GM23338 (cell line): ENCODE measurements at regions not wholly inside any gene's neighbourhood (a gene's known extent, or its start where the extent isn't known, plus 50 kb on each side); places are given as distances from the start of the nearest gene placed in this dataset.

Experiments
- ATAC-seq: fragments of 200-7000 bp; cut with Tn5 transposase; 3 replicates; pipeline ENCODE4 v1.9.1; 2020
- DNase-seq: peaks from one replicate; pipeline ENCODE4 v3.0.0-alpha.2; 2015; ENCODE audit warnings: low spot score
- H2AFZ ChIP-seq: fragments of 200-600 bp; sonication (generic); 2 replicates; pipeline ENCODE4 v1.8.0; 2016; ENCODE audit warnings: antibody characterized with exemption, mild to moderate bottlenecking, moderate library complexity
- H3F3A ChIP-seq: fragments of 200-600 bp; sonication (generic); replicated peaks from 2 replicates; pipeline ENCODE4 v1.8.0; 2017; ENCODE audit warnings: antibody characterized with exemption, mixed run types, low read depth
- H3K27ac ChIP-seq: fragments of 200-600 bp; sonication (generic); 2 replicates; pipeline ENCODE4 v1.6.1; 2016; ENCODE audit warnings: low read depth
- H3K27me3 ChIP-seq: fragments of 200-600 bp; sonication (generic); 2 replicates; pipeline ENCODE4 v1.8.0; 2016; ENCODE audit warnings: mild to moderate bottlenecking, mixed run types, moderate library complexity; ENCODE audit not compliant: insufficient read depth
- H3K36me3 ChIP-seq: fragments of 200-600 bp; sonication (generic); 2 replicates; pipeline ENCODE4 v1.8.0; 2016; ENCODE audit warnings: mild to moderate bottlenecking; ENCODE audit not compliant: insufficient read depth
- H3K4me1 ChIP-seq: fragments of 200-600 bp; sonication (generic); 2 replicates; pipeline ENCODE4 v1.8.0; 2016; ENCODE audit warnings: mild to moderate bottlenecking, moderate library complexity; ENCODE audit not compliant: insufficient read depth
- H3K4me2 ChIP-seq: fragments of 200-600 bp; sonication (generic); 2 replicates; pipeline ENCODE4 v1.7.1; 2017; ENCODE audit warnings: mixed run types
- H3K4me3 ChIP-seq: fragments of 200-600 bp; sonication (generic); 2 replicates; pipeline ENCODE4 v1.6.1; 2016; ENCODE audit warnings: mixed run types
- H3K79me2 ChIP-seq: fragments of 200-600 bp; sonication (generic); replicated peaks from 2 replicates; pipeline ENCODE4 v1.8.0; 2017; ENCODE audit warnings: mild to moderate bottlenecking; ENCODE audit not compliant: insufficient read depth
- H3K9me2 ChIP-seq: fragments of 200-600 bp; sonication (generic); 2 replicates; pipeline ENCODE4 v1.8.0; 2017; ENCODE audit not compliant: insufficient read depth
- H4K20me1 ChIP-seq: fragments of 200-600 bp; sonication (generic); replicated peaks from 2 replicates; pipeline ENCODE4 v1.8.0; 2017; ENCODE audit warnings: mild to moderate bottlenecking; ENCODE audit not compliant: insufficient read depth
- H3K27ac Mint-ChIP-seq: 2 replicates; pipeline ENCODE4 v1.8.0; 2020; ENCODE audit warnings: inconsistent platforms, mild to moderate bottlenecking, moderate library complexity, mixed read lengths
- H3K27me3 Mint-ChIP-seq: 3 replicates; pipeline ENCODE4 v1.8.0; 2022; ENCODE audit warnings: low read depth, mild to moderate bottlenecking, moderate library complexity, mixed read lengths, inconsistent platforms; ENCODE audit not compliant: insufficient read depth, poor library complexity
- H3K36me3 Mint-ChIP-seq: 3 replicates; pipeline ENCODE4 v1.8.0; 2021; ENCODE audit warnings: low read depth, mild to moderate bottlenecking, inconsistent platforms, moderate library complexity, mixed read lengths
- H3K4me1 Mint-ChIP-seq: 3 replicates; pipeline ENCODE4 v1.8.0; 2020; ENCODE audit warnings: mild to moderate bottlenecking, inconsistent platforms, mixed read lengths
- H3K4me3 Mint-ChIP-seq: 3 replicates; pipeline ENCODE4 v1.8.0; 2021; ENCODE audit warnings: moderate library complexity, mild to moderate bottlenecking, inconsistent platforms, mixed read lengths
- H3K9me3 Mint-ChIP-seq: 3 replicates; pipeline ENCODE4 v1.8.0; 2020; ENCODE audit warnings: moderate library complexity, mild to moderate bottlenecking, inconsistent platforms, mixed read lengths
- CREB1 ChIP-seq: fragments of 250-450 bp; sonication (Bioruptor Pico); IDR thresholded peaks from 2 replicates; pipeline ENCODE4 v1.5.0; 2020; ENCODE audit warnings: low read depth, mild to moderate bottlenecking, moderate library complexity
- CTCF ChIP-seq, 2 experiments: fragments of 200-600 bp in 1 of 2; sonication (generic) in 1 of 2; conservative IDR thresholded peaks; 2 replicates each; pipeline versions ENCODE4 v1.5.1 to v1.6.1; 2016 to 2017; ENCODE audit warnings: antibody characterized with exemption in 2 of 2, low read depth in 2 of 2, mild to moderate bottlenecking in 2 of 2, moderate library complexity in 1 of 2
- EZH2 ChIP-seq: fragments of 200-600 bp; sonication (generic); IDR thresholded peaks from one replicate; pipeline ENCODE4 v1.8.0; 2017; ENCODE audit warnings: antibody characterized with exemption, mild to moderate bottlenecking, low read depth; ENCODE audit not compliant: unreplicated experiment
- EZH2phosphoT487 ChIP-seq: fragments of 200-600 bp; sonication (generic); IDR thresholded peaks from one replicate; pipeline ENCODE4 v1.8.1; 2018; ENCODE audit warnings: antibody characterized with exemption; ENCODE audit not compliant: unreplicated experiment
- JUNB ChIP-seq: IDR thresholded peaks from one replicate; pipeline ENCODE4 v1.6.1; 2016; ENCODE audit warnings: antibody characterized with exemption; ENCODE audit not compliant: unreplicated experiment
- NANOG ChIP-seq: IDR thresholded peaks from 2 replicates; pipeline ENCODE4 v1.6.1; 2016; ENCODE audit warnings: antibody characterized with exemption, borderline replicate concordance
- POLR2AphosphoS5 ChIP-seq: IDR thresholded peaks from 2 replicates; pipeline ENCODE4 v1.6.1; 2016; ENCODE audit warnings: antibody characterized with exemption, low read depth
- STAT1 ChIP-seq: IDR thresholded peaks from one replicate; pipeline ENCODE4 v1.6.1; 2016; ENCODE audit warnings: antibody characterized with exemption; ENCODE audit not compliant: unreplicated experiment
- ZNF114 ChIP-seq: fragments of 250-450 bp; sonication (Bioruptor Pico); IDR thresholded peaks from 2 replicates; pipeline ENCODE4 v1.5.0; 2020; ENCODE audit warnings: mild to moderate bottlenecking, moderate library complexity
- ZNF331 ChIP-seq: fragments of 250-450 bp; sonication (Bioruptor Pico); IDR thresholded peaks from 2 replicates; pipeline ENCODE4 v1.5.0; 2020; ENCODE audit warnings: low read depth, mild to moderate bottlenecking, moderate library complexity
- ZNF462 ChIP-seq: fragments of 250-450 bp; sonication (Bioruptor Pico); IDR thresholded peaks from 2 replicates; pipeline ENCODE4 v1.5.0; 2020; ENCODE audit warnings: mild to moderate bottlenecking, moderate library complexity
- TF ChIP-seq, protein P1 (sequence below): IDR thresholded peaks from 2 replicates; pipeline ENCODE4 v1.6.1; 2016; ENCODE audit warnings: antibody characterized with exemption
- TF ChIP-seq, protein P2 (sequence below): IDR thresholded peaks from one replicate; pipeline ENCODE4 v1.6.1; 2018; ENCODE audit warnings: antibody characterized with exemption; ENCODE audit not compliant: unreplicated experiment

GRCh38 chr6:9634776-9635175, 780.1 kb downstream of the TFAP2A start:
- Mint-ChIP-seq H3K9me3 (peaks cover 17% of the 10 kb centered on the region), H3K27me3 (peaks cover 2% of the 10 kb centered on the region), H3K36me3 (peaks cover 5% of the 10 kb centered on the region; the same call in 1 of the 3 replicates), H3K4me3 (no peak overlapping the region), H3K27ac (no peak overlapping the region), H3K4me1 (no peaks in the 10 kb centered on the region)
- Histone ChIP-seq H3K36me3 (no peaks in the 10 kb centered on the region), H3F3A (no peaks in the 10 kb centered on the region), H2AFZ (no peak overlapping the region), H3K4me1 (no peaks in the 10 kb centered on the region), H3K9me2 (no peaks in the 10 kb centered on the region), H3K27me3 (no peaks in the 10 kb centered on the region), H4K20me1 (no peaks in the 10 kb centered on the region), H3K4me3 (no peak overlapping the region), H3K27ac (no peak overlapping the region), H3K4me2 (no peak overlapping the region), H3K79me2 (no peaks in the 10 kb centered on the region)
- TF ChIP-seq STAT1 (no peak), EZH2phosphoT487 (no peak), EZH2 (no peak), CTCF (conservative IDR thresholded peaks at IDR 0.05; ENCODE audit: low read depth in 2 of 2) (no peak), NANOG (no peak), ZNF331 (CRISPR knock-in tag) (no peak), JUNB (no peak), ZNF114 (CRISPR knock-in tag) (no peak), CREB1 (CRISPR knock-in tag) (no peak), ZNF462 (CRISPR knock-in tag) (no peak), POLR2AphosphoS5 (no peak)
- TF ChIP-seq, protein P1, sequence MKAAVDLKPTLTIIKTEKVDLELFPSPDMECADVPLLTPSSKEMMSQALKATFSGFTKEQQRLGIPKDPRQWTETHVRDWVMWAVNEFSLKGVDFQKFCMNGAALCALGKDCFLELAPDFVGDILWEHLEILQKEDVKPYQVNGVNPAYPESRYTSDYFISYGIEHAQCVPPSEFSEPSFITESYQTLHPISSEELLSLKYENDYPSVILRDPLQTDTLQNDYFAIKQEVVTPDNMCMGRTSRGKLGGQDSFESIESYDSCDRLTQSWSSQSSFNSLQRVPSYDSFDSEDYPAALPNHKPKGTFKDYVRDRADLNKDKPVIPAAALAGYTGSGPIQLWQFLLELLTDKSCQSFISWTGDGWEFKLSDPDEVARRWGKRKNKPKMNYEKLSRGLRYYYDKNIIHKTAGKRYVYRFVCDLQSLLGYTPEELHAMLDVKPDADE = no peak
- TF ChIP-seq, protein P2, sequence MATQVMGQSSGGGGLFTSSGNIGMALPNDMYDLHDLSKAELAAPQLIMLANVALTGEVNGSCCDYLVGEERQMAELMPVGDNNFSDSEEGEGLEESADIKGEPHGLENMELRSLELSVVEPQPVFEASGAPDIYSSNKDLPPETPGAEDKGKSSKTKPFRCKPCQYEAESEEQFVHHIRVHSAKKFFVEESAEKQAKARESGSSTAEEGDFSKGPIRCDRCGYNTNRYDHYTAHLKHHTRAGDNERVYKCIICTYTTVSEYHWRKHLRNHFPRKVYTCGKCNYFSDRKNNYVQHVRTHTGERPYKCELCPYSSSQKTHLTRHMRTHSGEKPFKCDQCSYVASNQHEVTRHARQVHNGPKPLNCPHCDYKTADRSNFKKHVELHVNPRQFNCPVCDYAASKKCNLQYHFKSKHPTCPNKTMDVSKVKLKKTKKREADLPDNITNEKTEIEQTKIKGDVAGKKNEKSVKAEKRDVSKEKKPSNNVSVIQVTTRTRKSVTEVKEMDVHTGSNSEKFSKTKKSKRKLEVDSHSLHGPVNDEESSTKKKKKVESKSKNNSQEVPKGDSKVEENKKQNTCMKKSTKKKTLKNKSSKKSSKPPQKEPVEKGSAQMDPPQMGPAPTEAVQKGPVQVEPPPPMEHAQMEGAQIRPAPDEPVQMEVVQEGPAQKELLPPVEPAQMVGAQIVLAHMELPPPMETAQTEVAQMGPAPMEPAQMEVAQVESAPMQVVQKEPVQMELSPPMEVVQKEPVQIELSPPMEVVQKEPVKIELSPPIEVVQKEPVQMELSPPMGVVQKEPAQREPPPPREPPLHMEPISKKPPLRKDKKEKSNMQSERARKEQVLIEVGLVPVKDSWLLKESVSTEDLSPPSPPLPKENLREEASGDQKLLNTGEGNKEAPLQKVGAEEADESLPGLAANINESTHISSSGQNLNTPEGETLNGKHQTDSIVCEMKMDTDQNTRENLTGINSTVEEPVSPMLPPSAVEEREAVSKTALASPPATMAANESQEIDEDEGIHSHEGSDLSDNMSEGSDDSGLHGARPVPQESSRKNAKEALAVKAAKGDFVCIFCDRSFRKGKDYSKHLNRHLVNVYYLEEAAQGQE = no peak
- DNase-seq (no peak), ATAC-seq (no peak)
